Cardiac fibroblast (primary cell): ENCODE measurements at regions not wholly inside any gene's neighbourhood (a gene's known extent, or its start where the extent isn't known, plus 50 kb on each side); places are given as distances from the start of the nearest gene placed in this dataset.
"Not testable (repeated sequence)": the region's sequence is repeated elsewhere in the genome, so short reads cannot be mapped to it uniquely, and the experiment has no call there.

Source experiments
- DNase-seq, 2 donors: peaks; one replicate each; pipeline versions ENCODE4 v3.0.0 to v3.0.0-alpha.2; 2010; ENCODE audit warnings: low read depth in 2 of 2
- H3K4me3 ChIP-seq, 2 donors: replicated peaks in 1 of 2; 1 replicate in 1 of 2; 2 replicates in 1 of 2; pipeline ENCODE4 v1.5.1; 2011; ENCODE audit warnings: low read depth in 2 of 2, low read length in 2 of 2, mild to moderate bottlenecking in 2 of 2, moderate library complexity in 1 of 2
- TF ChIP-seq, protein P1 (sequence below): IDR thresholded peaks from one replicate; pipeline ENCODE4 v1.5.1; 2011; ENCODE audit warnings: low read depth, mild to moderate bottlenecking, low read length, inconsistent platforms

DNA sequence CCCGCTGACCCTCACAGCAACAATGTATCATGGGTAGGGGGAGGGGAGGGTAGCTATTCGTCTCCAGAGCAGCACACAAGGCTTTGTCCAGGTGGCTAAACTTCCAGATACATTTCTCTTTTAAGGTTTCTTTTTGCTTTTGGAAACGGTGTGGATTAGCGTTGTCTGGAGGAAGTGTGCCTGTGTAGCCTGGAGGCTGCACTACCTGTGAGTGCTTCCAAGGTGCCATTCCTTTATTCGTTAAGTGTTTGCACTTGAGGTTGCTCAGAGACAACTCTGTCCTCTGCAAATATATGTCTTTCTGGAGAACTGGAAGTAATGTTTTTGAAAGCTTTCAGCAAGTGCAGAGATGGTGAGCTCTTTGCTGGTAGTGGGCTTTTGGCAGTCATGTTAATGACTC, 53.1 kb downstream of the HSFY1 start:
- H3K4me3 ChIP-seq, DNase-seq: not testable (repeated sequence)

DNA sequence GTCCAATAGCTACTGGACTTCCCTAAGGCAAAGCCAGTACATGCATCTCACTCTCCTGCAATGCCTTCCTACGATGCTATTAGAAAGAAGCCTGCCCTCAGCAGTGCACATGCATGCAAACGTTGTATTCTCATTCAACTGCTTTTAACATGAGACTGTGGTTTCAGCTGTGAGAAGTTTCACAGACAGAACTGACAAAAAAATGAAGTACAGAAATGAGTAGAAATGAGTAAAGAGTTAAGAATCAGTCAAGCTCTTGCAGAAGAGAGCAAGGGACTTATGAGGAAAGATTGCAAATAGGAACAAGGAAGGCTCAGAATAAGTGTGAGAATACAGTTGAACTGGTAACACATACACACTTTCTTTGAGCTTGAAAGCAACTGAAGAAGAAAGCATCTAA, 54.8 kb downstream of the HSFY1 start:
- not testable (repeated sequence) for DNase-seq, H3K4me3 ChIP-seq

DNA sequence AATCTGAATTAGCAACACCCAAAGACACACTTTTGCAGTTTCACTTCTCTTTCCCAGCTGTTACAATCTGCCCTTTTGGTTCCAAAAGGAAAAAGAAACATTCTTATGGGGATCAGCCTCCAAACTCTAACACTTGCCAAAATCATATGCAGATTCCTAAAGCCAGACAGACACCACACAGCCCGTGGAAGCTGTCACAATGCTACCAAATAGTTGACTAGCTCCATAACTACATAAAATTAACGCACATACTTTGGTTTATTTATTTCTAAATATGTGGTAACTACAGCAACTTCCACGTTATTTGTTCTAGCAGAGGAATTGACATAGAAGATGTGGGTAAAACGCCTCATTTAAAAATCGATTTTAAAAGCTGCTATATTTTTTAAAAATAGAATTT, 59.7 kb downstream of the HSFY1 start:
- not testable (repeated sequence) for DNase-seq, H3K4me3 ChIP-seq

DNA sequence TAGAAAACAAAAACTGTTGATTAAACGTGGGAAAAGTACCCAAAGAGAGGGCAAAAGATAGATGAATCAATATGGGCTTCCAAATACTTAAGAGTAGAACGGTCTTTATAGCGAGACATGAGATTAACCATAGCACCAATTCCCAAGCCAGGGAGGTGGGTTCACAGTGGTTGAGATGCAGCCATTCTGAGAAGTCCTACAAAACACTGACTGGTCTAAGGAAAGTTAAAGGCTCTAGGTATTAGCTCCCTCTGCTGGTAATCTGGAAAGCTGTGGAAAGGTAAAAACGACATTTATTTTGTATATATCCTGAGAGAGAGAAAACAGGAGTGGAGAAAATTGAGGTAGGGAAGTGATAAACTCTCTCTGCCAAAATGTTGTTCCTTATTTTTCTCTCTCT, 61.7 kb downstream of the HSFY1 start:
- not testable (repeated sequence) for DNase-seq, H3K4me3 ChIP-seq

DNA sequence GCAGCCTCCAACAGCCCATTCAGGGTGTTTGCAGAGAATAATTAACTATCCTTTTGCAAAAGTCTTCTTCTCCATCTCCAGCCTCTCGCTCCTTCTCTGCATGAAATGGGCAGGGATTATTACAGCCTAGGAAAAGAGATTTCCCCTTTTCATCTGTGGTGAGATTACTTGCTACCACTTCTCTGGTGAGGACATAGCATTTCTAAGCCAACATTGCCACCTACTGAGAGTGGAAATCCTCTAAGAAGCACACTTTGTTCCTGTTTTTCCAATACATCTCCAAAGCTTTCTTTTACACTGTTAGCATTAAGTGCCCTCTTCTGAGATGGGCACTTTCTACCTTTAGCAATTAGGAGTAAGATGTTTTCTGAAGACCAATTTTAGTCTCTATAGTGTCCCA, 69.3 kb downstream of the HSFY1 start:
- DNase-seq, H3K4me3 ChIP-seq: not testable (repeated sequence)

DNA sequence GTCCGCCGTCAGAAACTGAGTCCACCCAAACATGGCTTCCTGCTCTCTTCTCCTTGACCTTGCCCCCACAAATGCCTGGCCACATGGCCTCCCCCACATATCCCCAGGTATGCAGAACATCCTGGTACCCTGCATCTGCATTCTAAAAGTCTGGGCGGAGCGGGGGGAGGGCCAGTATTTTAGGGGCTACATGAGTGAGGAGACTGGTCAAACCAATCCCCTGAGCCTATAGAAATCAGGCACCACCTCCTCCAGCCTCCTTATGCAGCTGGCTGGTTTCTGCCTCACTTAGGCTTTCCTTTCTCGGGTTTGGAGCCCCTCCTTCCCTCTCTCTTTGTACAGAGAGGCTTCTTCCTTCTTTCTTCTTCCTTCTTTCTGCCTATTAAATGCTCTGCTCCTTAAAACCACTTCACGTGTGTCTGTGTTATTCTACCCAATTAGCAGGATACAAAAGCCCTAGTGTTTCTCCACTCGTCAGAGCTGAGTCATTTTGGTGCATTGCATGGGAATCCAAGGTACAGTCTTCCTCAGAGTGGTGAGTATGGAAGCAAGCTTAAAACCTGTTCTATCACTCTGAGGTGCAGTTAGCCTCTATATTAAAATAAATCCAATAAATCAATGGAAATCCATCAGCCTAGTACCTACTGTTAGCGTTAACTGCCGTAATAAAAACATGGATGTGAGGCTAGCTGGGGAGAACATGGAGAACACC, 83.4 kb downstream of the HSFY1 start:
- H3K4me3 ChIP-seq, DNase-seq: not testable (repeated sequence)

DNA sequence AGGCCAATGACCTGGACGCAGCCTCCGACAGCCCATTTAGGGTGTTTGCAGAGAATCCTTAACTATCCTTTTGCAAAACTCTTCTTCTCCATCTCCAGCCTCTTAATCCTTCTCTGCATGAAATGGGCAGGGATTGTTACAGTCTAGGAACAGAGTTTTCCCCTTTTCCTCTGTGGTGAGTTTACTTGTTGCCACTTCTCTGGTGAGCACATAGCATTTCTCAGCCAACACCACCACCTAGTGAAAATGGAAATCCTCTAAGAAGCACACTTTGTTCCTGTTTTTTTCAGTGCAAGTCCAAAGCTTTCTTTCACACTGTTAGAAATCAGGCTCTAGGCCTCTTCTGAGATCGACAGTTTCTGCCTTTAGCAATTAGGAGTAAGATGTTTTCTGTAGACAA, 84.1 kb downstream of the HSFY1 start:
- not testable (repeated sequence) for DNase-seq, H3K4me3 ChIP-seq

DNA sequence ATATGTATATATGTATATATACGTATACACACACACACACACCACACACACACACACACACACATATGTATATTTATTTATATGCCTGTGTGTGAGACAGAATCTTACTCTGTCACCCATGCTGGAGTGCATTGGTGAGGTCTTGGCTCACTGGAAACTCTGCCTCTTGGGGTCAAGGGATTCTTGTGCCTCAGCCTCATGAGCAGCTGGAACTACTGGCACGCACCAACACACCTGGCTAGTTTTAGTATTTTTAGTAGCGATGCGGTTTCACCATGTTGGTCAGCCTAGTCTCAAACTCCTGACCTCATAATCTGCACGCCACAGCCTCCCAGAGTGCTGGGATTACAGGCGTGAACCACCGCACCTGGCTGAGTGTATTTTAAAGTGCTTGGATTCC, 85.1 kb downstream of the HSFY1 start:
- H3K4me3 ChIP-seq, DNase-seq: not testable (repeated sequence)

DNA sequence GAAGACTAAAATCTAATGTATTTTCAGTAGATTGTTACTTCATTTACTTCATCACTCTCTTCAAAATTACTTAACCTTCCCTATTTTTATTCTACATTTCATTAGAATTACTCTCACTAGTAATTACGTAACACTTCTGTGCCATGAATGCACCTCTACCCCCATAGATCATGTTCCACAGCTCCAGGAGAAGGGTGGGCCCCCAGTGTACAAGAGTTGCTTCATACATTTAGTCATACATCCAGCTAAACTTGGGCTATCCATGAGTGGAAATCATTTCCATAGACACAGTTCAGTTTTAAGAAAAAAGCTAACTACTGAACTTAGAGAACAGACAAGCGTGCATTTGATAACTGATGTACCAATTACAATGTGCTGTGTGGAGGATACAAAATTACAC, 104.2 kb downstream of the HSFY1 start:
- no peak overlapping the region for H3K4me3 ChIP-seq
- TF ChIP-seq, protein P1, sequence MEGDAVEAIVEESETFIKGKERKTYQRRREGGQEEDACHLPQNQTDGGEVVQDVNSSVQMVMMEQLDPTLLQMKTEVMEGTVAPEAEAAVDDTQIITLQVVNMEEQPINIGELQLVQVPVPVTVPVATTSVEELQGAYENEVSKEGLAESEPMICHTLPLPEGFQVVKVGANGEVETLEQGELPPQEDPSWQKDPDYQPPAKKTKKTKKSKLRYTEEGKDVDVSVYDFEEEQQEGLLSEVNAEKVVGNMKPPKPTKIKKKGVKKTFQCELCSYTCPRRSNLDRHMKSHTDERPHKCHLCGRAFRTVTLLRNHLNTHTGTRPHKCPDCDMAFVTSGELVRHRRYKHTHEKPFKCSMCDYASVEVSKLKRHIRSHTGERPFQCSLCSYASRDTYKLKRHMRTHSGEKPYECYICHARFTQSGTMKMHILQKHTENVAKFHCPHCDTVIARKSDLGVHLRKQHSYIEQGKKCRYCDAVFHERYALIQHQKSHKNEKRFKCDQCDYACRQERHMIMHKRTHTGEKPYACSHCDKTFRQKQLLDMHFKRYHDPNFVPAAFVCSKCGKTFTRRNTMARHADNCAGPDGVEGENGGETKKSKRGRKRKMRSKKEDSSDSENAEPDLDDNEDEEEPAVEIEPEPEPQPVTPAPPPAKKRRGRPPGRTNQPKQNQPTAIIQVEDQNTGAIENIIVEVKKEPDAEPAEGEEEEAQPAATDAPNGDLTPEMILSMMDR, result no peak
- no peak for DNase-seq

DNA sequence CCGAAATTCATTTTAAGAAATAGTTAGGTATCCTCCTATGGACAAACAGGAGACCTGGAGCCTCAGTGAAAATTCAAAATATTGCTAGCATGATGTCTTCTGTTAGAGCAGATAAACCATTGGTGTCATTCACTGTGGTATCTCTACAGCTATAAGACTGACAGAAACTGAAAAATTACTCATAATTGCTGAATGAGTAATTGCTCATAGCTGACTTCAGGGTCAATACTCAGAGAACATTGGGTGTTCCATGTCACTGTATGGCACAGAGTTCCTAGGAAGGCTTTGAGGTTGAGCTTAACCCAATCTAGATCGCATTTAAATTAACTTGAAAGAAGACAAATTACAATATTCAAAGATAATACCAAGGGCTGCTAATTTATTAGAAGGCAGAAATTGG, 109.0 kb downstream of the HSFY2 start:
- no peak overlapping the region for H3K4me3 ChIP-seq
- TF ChIP-seq, protein P1, result no peak
- DNase-seq, result no peak

DNA sequence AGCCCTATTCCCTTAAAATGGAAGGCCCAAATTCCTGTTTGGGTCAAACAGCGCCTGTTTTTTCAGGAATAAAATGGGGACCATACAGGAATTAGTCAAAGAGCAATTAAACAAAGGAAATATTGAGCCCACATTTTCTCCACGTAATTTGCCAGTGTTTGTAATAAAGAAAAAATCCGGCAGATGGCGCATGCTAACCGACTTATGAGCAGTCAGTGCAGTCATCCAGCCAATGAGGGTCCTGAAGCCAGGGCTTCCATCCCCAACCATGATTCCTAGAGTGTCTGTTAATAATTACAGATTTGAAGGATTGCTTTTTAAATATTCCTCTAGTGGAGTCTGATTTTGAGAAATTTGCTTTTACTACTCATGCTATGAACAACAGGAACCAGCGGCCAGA, 103.7 kb downstream of the HSFY2 start:
- H3K4me3 ChIP-seq, result no peak overlapping the region
- TF ChIP-seq, protein P1, result peak; percentile 22
- peak; percentile 24 to 36 for DNase-seq
